GM18909 (cell line): ENCODE measurements at regions not wholly inside any gene's neighbourhood (a gene's known extent, or its start where the extent isn't known, plus 50 kb on each side); places are given as distances from the start of the nearest gene placed in this dataset.
A peak's percentile ranks its signal among the peaks of the same experiment; 100 is the strongest.

Source experiments
- ATAC-seq: cut with Tn5 transposase; IDR thresholded peaks from one replicate; pipeline ENCODE4 v1.9.1; 2021; ENCODE audit warnings: mild to moderate bottlenecking; ENCODE audit not compliant: unreplicated experiment, poor library complexity

- no peak for ATAC-seq
Measured at GRCh38 chr3:144063306-144063705, 91.7 kb downstream of the DIPK2A start.

- ATAC-seq = no peak
Measured at GRCh38 chr3:144067059-144067458, 95.4 kb downstream of the DIPK2A start.

- ATAC-seq = no peak
Measured at GRCh38 chr3:144073698-144074097, 102.1 kb downstream of the DIPK2A start.

- ATAC-seq = no peak
Measured at GRCh38 chr3:144079634-144080033, 108.0 kb downstream of the DIPK2A start.

GRCh38 chr3:144084929-144085328 lies 113.3 kb downstream of the DIPK2A start:
- no peak for ATAC-seq

GRCh38 chr3:144085964-144086363 lies 114.3 kb downstream of the DIPK2A start:
- no peak for ATAC-seq

- ATAC-seq = no peak
Measured at GRCh38 chr3:144096016-144096415, 124.4 kb downstream of the DIPK2A start.

GRCh38 chr3:144097163-144097562 lies 125.5 kb downstream of the DIPK2A start:
- ATAC-seq = no peak

- ATAC-seq = no peak
Measured at GRCh38 chr3:144098691-144099090, 127.1 kb downstream of the DIPK2A start.

GRCh38 chr3:144102421-144102820 lies 130.8 kb downstream of the DIPK2A start:
- no peak for ATAC-seq

- no peak for ATAC-seq
Measured at GRCh38 chr3:144104186-144104585, 132.6 kb downstream of the DIPK2A start.

GRCh38 chr3:144104679-144105078 lies 133.1 kb downstream of the DIPK2A start:
- ATAC-seq = no peak

GRCh38 chr3:144105542-144105941 lies 133.9 kb downstream of the DIPK2A start:
- no peak for ATAC-seq

- no peak for ATAC-seq
Measured at GRCh38 chr3:144106970-144107369, 135.3 kb downstream of the DIPK2A start.

GRCh38 chr3:144107923-144108322 lies 136.3 kb downstream of the DIPK2A start:
- ATAC-seq = no peak

- peak; percentile 95 for ATAC-seq
Measured at GRCh38 chr3:144109944-144110343, 138.3 kb downstream of the DIPK2A start.

- no peak for ATAC-seq
Measured at GRCh38 chr3:144112036-144112435, 140.4 kb downstream of the DIPK2A start.

- ATAC-seq = no peak
Measured at GRCh38 chr3:144112437-144112836, 140.8 kb downstream of the DIPK2A start.

- ATAC-seq = no peak
Measured at GRCh38 chr3:144114767-144115166, 143.1 kb downstream of the DIPK2A start.

- ATAC-seq = no peak
Measured at GRCh38 chr3:144119633-144120032, 148.0 kb downstream of the DIPK2A start.

- ATAC-seq = no peak
Measured at GRCh38 chr3:144121661-144122060, 150.0 kb downstream of the DIPK2A start.

- no peak for ATAC-seq
Measured at GRCh38 chr3:144127014-144127413, 155.4 kb downstream of the DIPK2A start.

GRCh38 chr3:144127700-144128099 lies 156.1 kb downstream of the DIPK2A start:
- ATAC-seq = peak; percentile 27
